GM12878 (cell line): ENCODE measurements at regions not wholly inside any gene's neighbourhood (a gene's known extent, or its start where the extent isn't known, plus 50 kb on each side); places are given as distances from the start of the nearest gene placed in this dataset.

Source experiments
- ATAC-seq: fragments of 200-7000 bp; cut with Tn5 transposase; 3 replicates; pipeline ENCODE4 v1.9.1; 2020; ENCODE audit warnings: mild to moderate bottlenecking, moderate library complexity
- BruUV-seq: library from RNA; stranded (reverse); fragments of 400-500 nt; replicated peaks from 2 replicates; lab custom pipeline; 2021; lab: Mats Ljungman, UMichigan
- CTCF ChIA-PET: fragments of 300-600 bp; sonication (Branson Sonifier 250); formaldehyde crosslinking; extraction: SDS; loops from one replicate; lab custom pipeline; 2021; ENCODE audit warnings: inconsistent platforms; lab: Yijun Ruan, JAX
- POLR2A ChIA-PET: fragments of 350-600 bp; formaldehyde crosslinking; extraction: SDS; loops from one replicate; lab custom pipeline; 2021; ENCODE audit warnings: inconsistent platforms; lab: Charles Lee
- RAD21 ChIA-PET: fragments of 300-600 bp; sonication (Branson Sonifier 250); formaldehyde crosslinking; loops from one replicate; lab custom pipeline; 2023; ENCODE audit warnings: antibody characterized with exemption; ENCODE audit not compliant: unreplicated experiment; lab: Charles Lee
- SMC1A ChIA-PET: fragments of 300-600 bp; sonication (Branson Sonifier 250); formaldehyde crosslinking; loops from one replicate; lab custom pipeline; 2023; ENCODE audit not compliant: unreplicated experiment, uncharacterized antibody; lab: Charles Lee
- DNase-seq: peaks from one replicate; pipeline ENCODE4 v3.0.0-alpha.2; 2011; ENCODE audit warnings: low read depth, low spot score
- FAIRE-seq: peaks from 3 replicates; lab custom pipeline; 2011; peaks lifted over from hg19 to GRCh38; lab: Jason Lieb, UNC
- H2AFZ ChIP-seq: 2 replicates; pipeline ENCODE4 v1.6.0; 2011; ENCODE audit warnings: low read depth, low read length, control low read depth; ENCODE audit not compliant: control insufficient read depth
- H3K27ac ChIP-seq: 2 replicates; pipeline ENCODE4 v1.5.1; 2011; ENCODE audit warnings: control low read depth; ENCODE audit not compliant: control insufficient read depth, insufficient read depth
- H3K27me3 ChIP-seq, 2 experiments: replicated peaks in 1 of 2; 2 replicates each; pipeline versions ENCODE4 v1.6.0 to v1.6.1; 2011; ENCODE audit warnings: low read length in 1 of 2; ENCODE audit not compliant: control insufficient read depth in 2 of 2, insufficient read depth in 2 of 2
- H3K36me3 ChIP-seq, 2 experiments: 2 replicates each; pipeline ENCODE4 v1.5.1; 2011; ENCODE audit warnings: low read length in 1 of 2; ENCODE audit not compliant: control insufficient read depth in 2 of 2, insufficient read depth in 2 of 2
- H3K4me1 ChIP-seq: 2 replicates; pipeline ENCODE4 v1.6.1; 2011; ENCODE audit warnings: mild to moderate bottlenecking, low read length, moderate library complexity, mixed read lengths; ENCODE audit not compliant: control insufficient read depth, insufficient read depth
- H3K4me2 ChIP-seq: 2 replicates; pipeline ENCODE4 v1.6.0; 2011; ENCODE audit warnings: control low read depth; ENCODE audit not compliant: control insufficient read depth, insufficient read depth
- H3K4me3 ChIP-seq: fragments of 200-600 bp; sonication (generic); 2 replicates; pipeline ENCODE4 v1.5.1; 2016
- H3K79me2 ChIP-seq: 2 replicates; pipeline ENCODE4 v1.6.0; 2011; ENCODE audit warnings: low read length; ENCODE audit not compliant: control insufficient read depth, insufficient read depth
- H3K9ac ChIP-seq: 2 replicates; pipeline ENCODE4 v1.8.0; 2011; ENCODE audit warnings: low read length, control low read depth, mixed read lengths; ENCODE audit not compliant: control insufficient read depth, insufficient read depth
- H3K9me3 ChIP-seq: replicated peaks from 3 replicates; pipeline ENCODE4 v1.5.1; 2011; ENCODE audit warnings: mild to moderate bottlenecking, low read length; ENCODE audit not compliant: control insufficient read depth, insufficient read depth
- H4K20me1 ChIP-seq: 2 replicates; pipeline ENCODE4 v1.6.0; 2011; ENCODE audit not compliant: control insufficient read depth, insufficient read depth
- CHD1 ChIP-seq: IDR thresholded peaks from 2 replicates; pipeline ENCODE4 v1.6.1; 2012; ENCODE audit warnings: low read depth, low read length, improper control_type of control experiment
- DPF2 ChIP-seq: fragments of 450-650 bp; IDR thresholded peaks from 2 replicates; pipeline ENCODE4 v1.6.1; 2017; ENCODE audit warnings: mild to moderate bottlenecking
- IKZF2 ChIP-seq, 2 experiments: fragments of 450-650 bp; IDR thresholded peaks; 2 replicates each; pipeline ENCODE4 v1.6.1; 2017; ENCODE audit warnings: mild to moderate bottlenecking in 2 of 2, moderate library complexity in 2 of 2
- KAT2A ChIP-seq: conservative IDR thresholded peaks from 2 replicates; pipeline ENCODE4 v1.6.1; 2011; ENCODE audit warnings: low read depth, low read length; ENCODE audit not compliant: control insufficient read depth
- MEF2A ChIP-seq: IDR thresholded peaks from 2 replicates; pipeline ENCODE4 v1.6.1; 2011; ENCODE audit warnings: low read depth, mild to moderate bottlenecking, low read length, moderate library complexity; ENCODE audit not compliant: insufficient read depth
- NR2C1 ChIP-seq: fragments of 450-650 bp; IDR thresholded peaks from 2 replicates; pipeline ENCODE4 v1.6.1; 2017; ENCODE audit warnings: antibody characterized with exemption, mild to moderate bottlenecking, moderate library complexity
- SKIL ChIP-seq: fragments of 450-650 bp; IDR thresholded peaks from 2 replicates; pipeline ENCODE4 v1.6.1; 2017; ENCODE audit warnings: mild to moderate bottlenecking, low read depth, inconsistent platforms; ENCODE audit not compliant: poor library complexity, severe bottlenecking
- SMAD5 ChIP-seq: IDR thresholded peaks from 2 replicates; pipeline ENCODE4 v1.6.1; 2016; ENCODE audit warnings: antibody characterized with exemption, low read depth
- USF1 ChIP-seq: IDR thresholded peaks from 2 replicates; pipeline ENCODE4 v1.6.1; 2011; ENCODE audit warnings: borderline replicate concordance, low read depth, mild to moderate bottlenecking, moderate library complexity, mixed read lengths, low read length; ENCODE audit not compliant: insufficient read depth; ENCODE audit errors: extremely low read length
- ZBTB33 ChIP-seq: fragments of 450-650 bp; IDR thresholded peaks from 2 replicates; pipeline ENCODE4 v1.6.1; 2017; ENCODE audit warnings: mild to moderate bottlenecking
- in situ Hi-C: fragments of 300-500 bp; cut with MboI; formaldehyde crosslinking; loops from 9 replicates; pipeline ENCODE4 v1.14.3; 2018; ENCODE audit warnings: mixed read lengths
- intact Hi-C: fragments of 100-400 bp; cut with micrococcal nuclease; formaldehyde crosslinking; loops from one replicate; pipeline ENCODE4 v1.14.2; 2022; ENCODE audit not compliant: unreplicated experiment
- TF ChIP-seq, protein P1 (sequence below): fragments of 450-650 bp; IDR thresholded peaks from 2 replicates; pipeline ENCODE4 v1.6.1; 2016; ENCODE audit warnings: mild to moderate bottlenecking, moderate library complexity, borderline replicate concordance
- TF ChIP-seq, protein P2 (sequence below): fragments of 450-650 bp; IDR thresholded peaks from 2 replicates; pipeline ENCODE4 v1.6.1; 2017; ENCODE audit warnings: mild to moderate bottlenecking, moderate library complexity

- CTCF ChIA-PET = no interaction called here
- FAIRE-seq = no peak
- no peak for TF ChIP-seq KAT2A
- no peak for TF ChIP-seq DPF2
- TF ChIP-seq SKIL = no peak
- TF ChIP-seq IKZF2 (IDR thresholded peaks at IDR 0.05) = no peak
- TF ChIP-seq CHD1 = no peak
- TF ChIP-seq NR2C1 = no peak
- no peak for TF ChIP-seq MEF2A
- no peak for TF ChIP-seq USF1
- TF ChIP-seq, protein P1, sequence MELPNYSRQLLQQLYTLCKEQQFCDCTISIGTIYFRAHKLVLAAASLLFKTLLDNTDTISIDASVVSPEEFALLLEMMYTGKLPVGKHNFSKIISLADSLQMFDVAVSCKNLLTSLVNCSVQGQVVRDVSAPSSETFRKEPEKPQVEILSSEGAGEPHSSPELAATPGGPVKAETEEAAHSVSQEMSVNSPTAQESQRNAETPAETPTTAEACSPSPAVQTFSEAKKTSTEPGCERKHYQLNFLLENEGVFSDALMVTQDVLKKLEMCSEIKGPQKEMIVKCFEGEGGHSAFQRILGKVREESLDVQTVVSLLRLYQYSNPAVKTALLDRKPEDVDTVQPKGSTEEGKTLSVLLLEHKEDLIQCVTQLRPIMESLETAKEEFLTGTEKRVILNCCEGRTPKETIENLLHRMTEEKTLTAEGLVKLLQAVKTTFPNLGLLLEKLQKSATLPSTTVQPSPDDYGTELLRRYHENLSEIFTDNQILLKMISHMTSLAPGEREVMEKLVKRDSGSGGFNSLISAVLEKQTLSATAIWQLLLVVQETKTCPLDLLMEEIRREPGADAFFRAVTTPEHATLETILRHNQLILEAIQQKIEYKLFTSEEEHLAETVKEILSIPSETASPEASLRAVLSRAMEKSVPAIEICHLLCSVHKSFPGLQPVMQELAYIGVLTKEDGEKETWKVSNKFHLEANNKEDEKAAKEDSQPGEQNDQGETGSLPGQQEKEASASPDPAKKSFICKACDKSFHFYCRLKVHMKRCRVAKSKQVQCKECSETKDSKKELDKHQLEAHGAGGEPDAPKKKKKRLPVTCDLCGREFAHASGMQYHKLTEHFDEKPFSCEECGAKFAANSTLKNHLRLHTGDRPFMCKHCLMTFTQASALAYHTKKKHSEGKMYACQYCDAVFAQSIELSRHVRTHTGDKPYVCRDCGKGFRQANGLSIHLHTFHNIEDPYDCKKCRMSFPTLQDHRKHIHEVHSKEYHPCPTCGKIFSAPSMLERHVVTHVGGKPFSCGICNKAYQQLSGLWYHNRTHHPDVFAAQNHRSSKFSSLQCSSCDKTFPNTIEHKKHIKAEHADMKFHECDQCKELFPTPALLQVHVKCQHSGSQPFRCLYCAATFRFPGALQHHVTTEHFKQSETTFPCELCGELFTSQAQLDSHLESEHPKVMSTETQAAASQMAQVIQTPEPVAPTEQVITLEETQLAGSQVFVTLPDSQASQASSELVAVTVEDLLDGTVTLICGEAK = no peak
- TF ChIP-seq, protein P2, sequence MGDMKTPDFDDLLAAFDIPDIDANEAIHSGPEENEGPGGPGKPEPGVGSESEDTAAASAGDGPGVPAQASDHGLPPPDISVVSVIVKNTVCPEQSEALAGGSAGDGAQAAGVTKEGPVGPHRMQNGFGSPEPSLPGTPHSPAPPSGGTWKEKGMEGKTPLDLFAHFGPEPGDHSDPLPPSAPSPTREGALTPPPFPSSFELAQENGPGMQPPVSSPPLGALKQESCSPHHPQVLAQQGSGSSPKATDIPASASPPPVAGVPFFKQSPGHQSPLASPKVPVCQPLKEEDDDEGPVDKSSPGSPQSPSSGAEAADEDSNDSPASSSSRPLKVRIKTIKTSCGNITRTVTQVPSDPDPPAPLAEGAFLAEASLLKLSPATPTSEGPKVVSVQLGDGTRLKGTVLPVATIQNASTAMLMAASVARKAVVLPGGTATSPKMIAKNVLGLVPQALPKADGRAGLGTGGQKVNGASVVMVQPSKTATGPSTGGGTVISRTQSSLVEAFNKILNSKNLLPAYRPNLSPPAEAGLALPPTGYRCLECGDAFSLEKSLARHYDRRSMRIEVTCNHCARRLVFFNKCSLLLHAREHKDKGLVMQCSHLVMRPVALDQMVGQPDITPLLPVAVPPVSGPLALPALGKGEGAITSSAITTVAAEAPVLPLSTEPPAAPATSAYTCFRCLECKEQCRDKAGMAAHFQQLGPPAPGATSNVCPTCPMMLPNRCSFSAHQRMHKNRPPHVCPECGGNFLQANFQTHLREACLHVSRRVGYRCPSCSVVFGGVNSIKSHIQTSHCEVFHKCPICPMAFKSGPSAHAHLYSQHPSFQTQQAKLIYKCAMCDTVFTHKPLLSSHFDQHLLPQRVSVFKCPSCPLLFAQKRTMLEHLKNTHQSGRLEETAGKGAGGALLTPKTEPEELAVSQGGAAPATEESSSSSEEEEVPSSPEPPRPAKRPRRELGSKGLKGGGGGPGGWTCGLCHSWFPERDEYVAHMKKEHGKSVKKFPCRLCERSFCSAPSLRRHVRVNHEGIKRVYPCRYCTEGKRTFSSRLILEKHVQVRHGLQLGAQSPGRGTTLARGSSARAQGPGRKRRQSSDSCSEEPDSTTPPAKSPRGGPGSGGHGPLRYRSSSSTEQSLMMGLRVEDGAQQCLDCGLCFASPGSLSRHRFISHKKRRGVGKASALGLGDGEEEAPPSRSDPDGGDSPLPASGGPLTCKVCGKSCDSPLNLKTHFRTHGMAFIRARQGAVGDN = no peak
- no peak for TF ChIP-seq SMAD5
- TF ChIP-seq ZBTB33 = no peak
Measured at GRCh38 chr4:14334166-14334565, 668.1 kb upstream of the CPEB2 start.

More at GRCh38 chr4:14334166-14334565, 668.1 kb upstream of the CPEB2 start:
- Histone ChIP-seq H3K27me3 (no peaks in the 10 kb centered on the region), H3K27ac (no peak overlapping the region), H3K9ac (no peak overlapping the region), H3K9me3 (no peaks in the 10 kb centered on the region; the same call in 2 of the 3 replicates), H3K4me3 (no peak overlapping the region), H3K4me2 (no peak overlapping the region), H4K20me1 (no peaks in the 10 kb centered on the region), H3K4me1 (no peaks in the 10 kb centered on the region), H3K79me2 (no peaks in the 10 kb centered on the region), H2AFZ (no peak overlapping the region), H3K36me3 (no peaks in the 10 kb centered on the region)
- in situ Hi-C loops = no loop called here
- no TSS peak for BruUV-seq
- RAD21 ChIA-PET = no interaction called here
- SMC1A ChIA-PET = no interaction called here
- POLR2A ChIA-PET = interaction anchor here (0.5 kb wide), 1 partner anchor 1064 kb away, joined by 3 read pairs; no protein-coding TSS in a partner anchor
- intact Hi-C loops = no loop called here
- DNase-seq = no peak
- no peak for ATAC-seq
